NT2/D1 (cell line): ENCODE measurements at regions not wholly inside any gene's neighbourhood (a gene's known extent, or its start where the extent isn't known, plus 50 kb on each side); places are given as distances from the start of the nearest gene placed in this dataset.

ENCODE experiments used
- DNase-seq: peaks from one replicate; pipeline ENCODE4 v3.0.0-alpha.2; 2011; ENCODE audit warnings: low read depth, low spot score
- H3K27me3 ChIP-seq: 2 replicates; pipeline ENCODE4 v1.6.0; 2011; ENCODE audit warnings: mild to moderate bottlenecking; ENCODE audit not compliant: insufficient read length, insufficient read depth
- H3K36me3 ChIP-seq: 2 replicates; pipeline ENCODE4 v1.6.1; 2011; ENCODE audit warnings: mild to moderate bottlenecking, low read length, mixed read lengths; ENCODE audit not compliant: insufficient read depth, insufficient read length
- H3K4me1 ChIP-seq: 2 replicates; pipeline ENCODE4 v1.5.1; 2011; ENCODE audit not compliant: insufficient read depth, insufficient read length
- H3K4me3 ChIP-seq: 2 replicates; pipeline ENCODE4 v1.5.1; 2011; ENCODE audit warnings: low read depth; ENCODE audit not compliant: insufficient read length
- H3K9ac ChIP-seq: 2 replicates; pipeline ENCODE4 v1.6.0; 2011; ENCODE audit warnings: low read depth; ENCODE audit not compliant: insufficient read length
- H3K9me3 ChIP-seq: 2 replicates; pipeline ENCODE4 v1.5.1; 2011; ENCODE audit warnings: mild to moderate bottlenecking, low read length; ENCODE audit not compliant: insufficient read depth
- SUZ12 ChIP-seq: IDR thresholded peaks from 2 replicates; pipeline ENCODE4 v1.6.1; 2011; ENCODE audit not compliant: insufficient read length, insufficient read depth; ENCODE audit errors: extremely low read depth
- YY1 ChIP-seq: IDR thresholded peaks from 2 replicates; pipeline ENCODE4 v1.6.1; 2011; ENCODE audit not compliant: insufficient read length, insufficient read depth
- ZNF274 ChIP-seq: IDR thresholded peaks from 2 replicates; pipeline ENCODE4 v1.6.1; 2011; ENCODE audit warnings: mild to moderate bottlenecking, low read depth, low read length

- Histone ChIP-seq H3K4me3 (no peak overlapping the region), H3K9me3 (no peaks in the 10 kb centered on the region), H3K9ac (no peak overlapping the region), H3K27me3 (no peaks in the 10 kb centered on the region), H3K36me3 (no peaks in the 10 kb centered on the region), H3K4me1 (no peaks in the 10 kb centered on the region)
- TF ChIP-seq SUZ12, result no peak
- TF ChIP-seq ZNF274, result no peak
- no peak for TF ChIP-seq YY1
- DNase-seq, result no peak
Observed at GRCh38 chr3:165635791-165636683, 201.2 kb downstream of the BCHE start.

- no peak overlapping the region for H3K9ac ChIP-seq
- H3K4me1 ChIP-seq, result no peaks in the 10 kb centered on the region
- no peaks in the 10 kb centered on the region for H3K36me3 ChIP-seq
- no peak for DNase-seq
- H3K4me3 ChIP-seq, result no peak overlapping the region
- no peaks in the 10 kb centered on the region for H3K27me3 ChIP-seq
- TF ChIP-seq ZNF274 (no peak), SUZ12 (no peak), YY1 (no peak)
- H3K9me3 ChIP-seq, result peaks cover 21% of the 10 kb centered on the region
Observed at GRCh38 chr3:165624761-165625160, 212.5 kb downstream of the BCHE start.

GRCh38 chr3:165622356-165622755 lies 214.9 kb downstream of the BCHE start:
- Histone ChIP-seq H3K9me3 (peaks cover 15% of the 10 kb centered on the region), H3K4me1 (no peaks in the 10 kb centered on the region), H3K4me3 (no peak overlapping the region), H3K9ac (no peak overlapping the region), H3K27me3 (no peaks in the 10 kb centered on the region), H3K36me3 (no peaks in the 10 kb centered on the region)
- no peak for DNase-seq
- TF ChIP-seq YY1 (no peak), ZNF274 (no peak), SUZ12 (no peak)

GRCh38 chr3:165619069-165619468 lies 218.2 kb downstream of the BCHE start:
- Histone ChIP-seq H3K9me3 (peaks cover 2% of the 10 kb centered on the region; the same call in 1 of the 2 replicates), H3K4me3 (no peak overlapping the region), H3K9ac (no peak overlapping the region), H3K27me3 (no peaks in the 10 kb centered on the region), H3K4me1 (no peaks in the 10 kb centered on the region), H3K36me3 (no peaks in the 10 kb centered on the region)
- TF ChIP-seq YY1, result no peak
- no peak for TF ChIP-seq SUZ12
- TF ChIP-seq ZNF274, result no peak
- DNase-seq, result no peak

GRCh38 chr3:165617134-165617533 lies 220.1 kb downstream of the BCHE start:
- Histone ChIP-seq H3K9ac (no peak overlapping the region), H3K27me3 (no peaks in the 10 kb centered on the region), H3K4me1 (no peaks in the 10 kb centered on the region), H3K9me3 (no peaks in the 10 kb centered on the region), H3K36me3 (no peaks in the 10 kb centered on the region), H3K4me3 (no peak overlapping the region)
- no peak for DNase-seq
- TF ChIP-seq SUZ12 (no peak), ZNF274 (no peak), YY1 (no peak)

GRCh38 chr3:165614337-165614736 lies 222.9 kb downstream of the BCHE start:
- no peak overlapping the region for H3K9ac ChIP-seq
- H3K4me1 ChIP-seq, result no peaks in the 10 kb centered on the region
- no peaks in the 10 kb centered on the region for H3K36me3 ChIP-seq
- H3K9me3 ChIP-seq, result no peaks in the 10 kb centered on the region
- TF ChIP-seq ZNF274, result no peak
- TF ChIP-seq SUZ12, result no peak
- no peak for TF ChIP-seq YY1
- no peaks in the 10 kb centered on the region for H3K27me3 ChIP-seq
- H3K4me3 ChIP-seq, result no peak overlapping the region
- no peak for DNase-seq

GRCh38 chr3:165613014-165613413 lies 224.2 kb downstream of the BCHE start:
- no peak overlapping the region for H3K4me3 ChIP-seq
- no peaks in the 10 kb centered on the region for H3K27me3 ChIP-seq
- no peak overlapping the region for H3K9ac ChIP-seq
- TF ChIP-seq SUZ12, result no peak
- TF ChIP-seq YY1, result no peak
- TF ChIP-seq ZNF274, result no peak
- DNase-seq, result no peak
- H3K4me1 ChIP-seq, result no peaks in the 10 kb centered on the region
- H3K9me3 ChIP-seq, result no peaks in the 10 kb centered on the region
- H3K36me3 ChIP-seq, result no peaks in the 10 kb centered on the region
